ENCODE measurements at regions not wholly inside any gene's neighbourhood (a gene's known extent, or its start where the extent isn't known, plus 50 kb on each side); places are given as distances from the start of the nearest gene placed in this dataset.

DNA sequence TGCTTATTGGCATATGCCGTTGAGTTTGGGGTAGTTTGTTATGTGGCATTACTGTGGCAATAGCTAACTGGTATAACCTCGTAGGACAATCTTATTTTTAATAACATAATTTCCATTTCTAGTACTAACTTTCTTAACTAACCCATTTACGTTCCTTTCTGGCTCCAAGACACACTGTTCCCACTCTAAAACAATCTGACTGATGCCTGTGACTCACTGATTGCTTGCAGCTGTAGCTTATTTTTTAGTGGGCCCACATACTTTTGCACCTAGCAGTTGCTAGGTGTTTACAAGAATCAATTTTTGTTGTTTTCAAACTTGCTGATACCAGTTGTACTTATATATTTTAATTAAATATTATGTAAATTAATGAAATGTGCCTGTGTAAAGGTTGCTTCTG, 52.2 kb downstream of the FAT3 start:
- DNase-seq: no peak

DNA sequence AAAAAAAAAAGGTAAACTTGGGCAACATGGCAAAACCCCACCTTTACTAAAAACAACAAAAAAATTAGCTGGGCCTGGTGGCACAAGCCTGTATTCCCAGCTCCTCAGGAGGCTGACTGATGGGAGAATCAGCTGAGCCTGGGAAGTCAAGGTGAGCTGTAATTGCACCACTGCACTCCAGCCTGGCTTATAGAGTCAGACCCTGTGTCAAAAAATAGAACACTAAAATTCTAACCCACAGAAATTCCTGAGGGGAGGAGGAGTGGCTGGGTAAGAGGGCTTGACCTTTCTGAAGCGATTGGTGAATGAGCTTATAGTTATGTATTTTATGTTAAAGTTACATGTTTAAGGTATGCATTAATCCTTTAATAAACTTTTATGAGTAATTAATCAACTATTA, 53.3 kb downstream of the FAT3 start:
- DNase-seq: no peak

DNA sequence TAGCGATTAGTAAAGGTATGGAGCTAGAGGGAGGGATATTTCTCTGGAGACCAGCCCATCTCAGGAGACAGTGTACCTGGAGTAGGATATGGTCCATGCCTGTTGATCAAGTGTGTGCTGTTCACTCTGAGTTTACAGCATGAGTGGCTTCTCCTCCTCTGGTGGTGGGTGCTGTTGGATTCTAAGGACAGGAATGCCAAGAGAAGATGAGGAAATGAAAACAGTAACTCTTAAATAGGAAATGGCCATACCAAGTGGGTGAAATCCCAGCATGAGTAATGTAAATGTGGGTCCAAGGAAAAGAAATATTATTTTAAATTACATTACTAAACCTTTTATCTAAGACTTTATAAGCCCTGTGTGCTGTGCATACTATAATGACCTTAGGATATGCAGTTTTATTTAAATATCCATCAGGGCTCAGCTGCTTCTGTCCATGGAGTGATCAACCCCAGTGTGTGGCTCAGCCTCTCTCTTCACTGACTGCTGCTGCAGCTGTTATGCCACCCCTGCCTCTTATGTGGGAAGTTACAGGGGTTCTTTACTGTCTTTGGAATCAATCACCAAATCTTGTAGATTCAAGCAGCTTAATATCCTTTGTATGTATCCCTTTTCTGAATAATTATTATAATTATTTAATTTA, 54.3 kb downstream of the FAT3 start:
- no peak for DNase-seq

DNA sequence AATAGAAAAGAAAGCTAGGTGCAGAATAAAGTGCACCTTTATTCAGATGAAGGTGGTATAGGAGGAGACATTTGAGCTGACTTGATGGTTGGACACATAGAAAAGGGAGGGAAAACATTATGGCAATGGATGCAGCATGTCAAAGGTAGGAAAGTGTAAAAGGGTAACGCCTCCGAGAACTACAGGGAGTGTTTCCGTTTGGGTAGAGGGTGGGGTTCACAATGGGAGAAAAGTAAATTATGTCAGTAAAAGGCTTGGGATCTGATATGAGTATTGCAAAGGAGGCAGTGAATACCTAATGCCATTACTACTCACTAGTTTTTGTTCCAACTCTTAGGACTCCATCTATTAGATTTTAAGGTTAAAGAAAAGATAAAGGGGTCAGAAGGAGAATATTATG, 59.5 kb downstream of the FAT3 start:
- no peak for DNase-seq

DNA sequence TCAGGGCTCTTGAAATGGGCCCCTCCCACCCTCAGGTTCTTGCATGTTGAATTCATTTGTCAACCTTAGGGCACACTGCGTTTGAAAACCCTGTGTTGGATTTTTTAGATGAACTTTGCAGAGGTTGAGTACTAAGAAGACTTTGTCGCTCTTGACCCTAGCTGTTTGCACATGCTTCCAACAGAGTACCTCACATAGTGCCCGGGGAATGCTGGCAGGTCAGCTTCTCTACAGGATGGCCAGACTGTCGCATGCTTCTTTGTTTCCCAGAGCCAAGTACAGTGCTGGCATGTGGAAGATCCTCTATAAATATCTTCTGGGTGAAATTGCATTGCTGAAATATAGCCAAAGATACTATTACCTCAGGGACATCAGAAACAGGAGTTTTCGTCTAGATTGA, 59.9 kb downstream of the FAT3 start:
- no peak for DNase-seq

DNA sequence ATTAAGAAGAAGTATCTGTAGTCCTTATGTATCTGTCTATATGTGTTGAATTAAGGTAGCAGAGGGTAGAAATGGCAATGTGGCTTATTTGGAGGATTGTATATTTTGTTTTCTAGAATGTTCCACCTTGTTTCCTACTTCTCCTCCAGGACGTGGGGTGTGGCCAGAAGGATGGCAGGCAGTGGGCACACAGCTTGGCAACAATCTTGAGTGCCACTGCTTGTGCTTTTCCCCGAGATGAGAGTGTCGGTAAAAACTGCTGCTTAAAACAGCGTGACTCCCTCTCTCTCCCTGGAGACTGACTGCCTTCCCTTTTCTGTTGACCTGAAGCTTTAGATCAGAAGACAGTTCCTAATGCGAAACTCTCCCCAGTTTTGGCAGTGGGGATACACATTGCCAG, 61.2 kb downstream of the FAT3 start:
- no peak for DNase-seq

DNA sequence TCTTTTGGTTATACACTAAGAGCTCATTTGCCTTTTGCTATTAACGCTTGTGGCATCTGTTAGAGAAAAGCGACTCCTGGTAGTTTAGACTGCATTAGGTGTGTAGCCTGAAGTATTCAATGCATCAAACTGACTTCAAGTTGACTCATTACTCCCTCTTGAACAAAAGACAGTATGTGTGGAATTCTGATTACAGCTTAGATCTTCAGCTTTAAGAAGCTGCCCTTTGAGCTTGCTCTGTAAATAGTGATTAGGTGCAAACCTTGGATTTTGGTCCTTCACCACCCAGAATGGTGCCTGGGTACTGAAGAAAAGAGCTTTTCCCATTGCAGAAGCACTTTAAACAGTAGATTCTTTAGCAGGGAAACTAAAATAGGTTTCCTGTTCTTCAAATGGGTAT, 62.1 kb downstream of the FAT3 start:
- no peak for DNase-seq

DNA sequence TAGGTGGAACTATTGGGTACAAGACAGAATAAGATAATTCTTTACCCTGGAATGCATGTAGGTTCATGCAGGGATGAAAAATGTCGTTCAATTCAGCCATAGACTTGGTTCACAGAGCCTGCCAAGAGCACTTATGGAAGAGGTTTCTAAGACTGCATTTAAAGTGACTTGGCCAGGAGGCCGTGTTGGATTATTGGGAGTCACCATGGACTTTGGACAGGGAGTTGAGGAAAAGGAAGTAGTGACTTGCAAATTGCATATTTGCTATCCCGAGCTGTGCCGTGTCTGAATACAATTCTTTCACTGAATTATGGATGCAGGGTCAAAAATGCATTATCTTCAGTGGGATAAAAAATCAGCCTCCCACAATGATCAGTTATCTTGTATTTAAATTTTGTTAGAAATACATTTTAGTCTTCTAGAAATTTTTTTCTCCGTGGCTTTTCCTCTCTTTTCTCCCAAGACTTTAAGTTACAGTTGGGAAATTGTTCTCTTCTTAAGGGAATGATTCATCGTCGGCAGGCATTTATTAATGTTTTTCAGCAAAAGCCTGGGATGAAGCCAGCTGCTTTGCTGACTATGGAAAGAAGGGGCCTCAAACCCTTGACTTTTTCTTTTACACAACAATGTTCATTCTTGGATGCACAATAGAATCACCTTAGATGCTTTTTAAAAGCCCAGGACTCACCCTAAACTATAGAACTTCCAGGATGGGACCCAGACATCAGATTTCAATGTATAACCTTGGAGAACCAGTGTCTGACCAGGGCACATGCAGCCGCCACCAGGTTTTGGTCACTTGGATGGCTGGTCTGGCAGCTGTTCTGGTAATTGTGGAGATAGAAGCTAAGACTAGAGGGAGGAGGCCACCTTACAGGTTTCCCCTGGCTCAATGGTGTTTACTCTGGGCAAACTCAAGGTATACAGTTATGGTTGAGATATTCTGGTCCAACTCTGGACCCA, 70.8 kb downstream of the FAT3 start:
- DNase-seq: no peak

DNA sequence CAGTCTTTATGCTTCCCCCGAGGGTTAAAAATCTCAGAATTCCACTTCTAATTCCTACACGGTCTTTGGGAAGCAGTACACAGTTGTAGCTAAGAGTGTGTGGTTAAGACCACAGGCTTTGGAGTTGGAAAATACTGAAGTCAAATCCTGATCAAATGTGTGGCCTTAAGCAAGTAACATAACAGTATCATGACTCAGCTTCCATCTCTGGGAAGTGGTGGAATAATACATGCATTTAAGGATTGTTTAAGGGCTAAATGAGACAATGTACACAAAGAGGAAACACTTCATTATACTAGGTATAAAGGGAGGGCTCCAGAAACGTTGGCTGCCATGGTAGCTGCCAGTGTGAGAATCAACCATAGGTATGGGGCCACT, 71.5 kb downstream of the FAT3 start:
- DNase-seq: no peak

DNA sequence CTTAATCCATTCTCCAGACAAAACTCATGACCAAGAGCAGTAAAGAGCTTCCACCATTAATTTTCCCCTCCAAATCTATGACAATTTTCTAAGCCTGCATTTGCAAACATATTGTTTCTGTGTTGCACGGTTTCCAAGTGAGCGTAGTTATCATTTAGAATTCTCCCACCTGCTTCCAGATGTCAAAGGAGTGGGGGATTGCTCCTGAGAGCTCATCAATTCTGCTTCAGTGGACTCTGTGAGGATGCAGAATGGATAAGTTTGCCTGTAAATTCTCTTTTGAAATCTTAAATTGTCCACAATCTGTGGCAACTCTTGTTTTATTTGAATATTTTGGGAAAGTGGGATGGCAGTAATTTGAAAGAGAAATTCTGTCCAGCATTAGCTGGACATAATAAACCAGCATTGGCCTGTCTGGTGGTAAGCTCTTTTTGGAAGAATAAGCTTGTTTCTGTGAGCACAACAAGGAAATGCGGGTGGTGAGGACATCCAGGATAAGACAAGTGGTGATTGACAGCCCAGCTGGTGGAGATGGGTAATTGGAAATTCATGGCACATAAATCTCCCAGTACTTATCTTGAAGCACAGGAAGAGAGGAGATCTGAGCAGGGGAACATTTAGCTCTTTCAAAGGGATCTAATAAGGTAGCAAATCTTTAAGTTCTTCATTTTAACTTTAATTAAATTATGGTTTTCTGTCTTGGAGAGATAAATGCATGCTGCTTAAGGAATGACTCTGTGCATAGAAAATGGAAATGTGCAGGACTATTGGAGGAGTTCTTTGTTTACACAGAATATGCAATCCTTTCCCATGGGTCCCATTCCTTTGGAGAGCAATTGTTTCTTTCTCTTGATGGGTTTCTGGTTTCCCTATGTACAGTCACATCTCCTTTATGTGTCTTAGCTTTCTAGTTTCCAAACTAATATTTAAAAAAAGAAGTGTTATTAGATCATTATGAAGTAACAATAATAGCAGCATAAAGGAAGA, 73.2 kb downstream of the FAT3 start:
- DNase-seq: no peak

DNA sequence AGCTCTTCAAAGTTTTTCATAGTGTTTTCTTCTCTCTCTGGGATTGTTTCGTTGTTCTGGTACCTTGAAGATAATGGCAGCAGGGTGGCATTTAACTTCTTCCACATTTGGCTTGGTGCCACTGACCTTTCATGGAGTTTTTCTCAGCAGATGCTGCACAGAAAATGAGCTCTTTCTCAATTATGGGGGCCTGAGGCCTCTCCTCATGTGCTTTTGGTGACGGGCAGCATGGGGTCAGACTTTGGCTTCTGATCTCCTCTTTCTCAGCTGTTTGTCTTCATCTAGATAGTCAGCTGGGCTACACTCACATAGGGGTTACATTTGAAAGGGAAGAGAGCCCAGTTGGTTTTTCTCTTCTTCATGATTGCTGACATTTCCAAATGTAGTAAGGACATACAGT, 76.3 kb downstream of the FAT3 start:
- DNase-seq: no peak

DNA sequence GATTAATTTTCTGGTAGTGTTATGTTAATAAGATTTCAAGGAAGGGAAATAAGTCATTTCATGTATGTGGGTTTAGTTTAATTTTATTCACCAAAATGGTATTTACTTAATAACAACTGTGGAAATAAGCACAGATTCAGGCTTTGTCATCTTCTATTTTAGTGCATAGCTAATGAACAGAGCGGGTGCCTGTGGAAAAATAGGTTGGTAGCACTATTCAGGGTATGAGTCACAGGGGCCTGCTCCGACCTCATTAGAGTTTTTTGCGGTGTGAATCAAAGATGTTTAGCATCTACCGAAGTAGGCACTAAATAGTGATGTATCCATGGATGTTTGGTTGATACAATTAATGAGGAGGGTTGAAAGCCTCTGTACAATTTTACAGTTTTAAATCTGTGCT, 78.2 kb downstream of the FAT3 start:
- DNase-seq: no peak

DNA sequence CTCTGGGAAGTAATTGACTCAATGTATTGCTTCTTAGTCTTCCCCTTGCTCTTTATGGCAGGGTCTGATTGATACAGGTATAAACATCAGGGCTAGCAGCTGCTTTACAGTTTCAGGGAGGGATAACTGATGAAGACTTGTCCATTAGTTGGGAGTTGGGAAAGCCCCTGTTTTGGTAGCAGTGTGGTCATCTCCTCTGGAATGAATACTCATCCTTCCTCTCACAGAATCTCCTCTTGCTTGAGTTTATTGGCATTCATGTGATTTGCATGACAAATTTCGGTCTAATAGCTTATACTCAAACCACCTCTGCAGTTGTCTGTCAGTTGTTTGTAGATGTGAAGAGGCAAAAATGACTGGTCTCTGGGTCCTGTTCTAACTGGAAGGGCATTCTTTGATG, 79.7 kb downstream of the FAT3 start:
- DNase-seq: no peak

DNA sequence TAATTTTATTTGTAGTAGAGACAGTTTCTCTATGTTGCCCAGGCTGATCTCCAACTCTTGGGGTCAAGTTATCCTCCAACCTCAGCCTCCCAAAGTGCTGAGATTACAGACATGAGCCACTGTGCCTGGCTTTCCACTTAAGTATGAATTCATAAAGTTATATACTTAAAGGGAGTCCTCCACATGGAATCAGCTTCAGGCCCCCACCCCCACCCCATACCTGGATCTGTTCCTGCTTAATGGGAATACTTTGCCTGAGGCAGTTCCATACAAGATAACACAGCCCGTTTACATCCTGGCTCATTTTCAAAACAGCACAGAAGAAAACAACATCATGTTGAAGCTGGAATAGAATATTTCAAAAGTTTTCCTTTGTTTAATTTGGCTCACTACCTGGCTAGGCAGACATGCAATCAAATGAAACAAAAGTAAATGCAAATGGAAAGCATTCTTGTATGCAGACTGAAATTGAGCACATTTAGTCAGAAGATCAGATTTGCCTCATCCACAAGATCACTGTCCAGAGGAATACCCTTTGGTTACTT, 82.4 kb downstream of the FAT3 start:
- DNase-seq: no peak

DNA sequence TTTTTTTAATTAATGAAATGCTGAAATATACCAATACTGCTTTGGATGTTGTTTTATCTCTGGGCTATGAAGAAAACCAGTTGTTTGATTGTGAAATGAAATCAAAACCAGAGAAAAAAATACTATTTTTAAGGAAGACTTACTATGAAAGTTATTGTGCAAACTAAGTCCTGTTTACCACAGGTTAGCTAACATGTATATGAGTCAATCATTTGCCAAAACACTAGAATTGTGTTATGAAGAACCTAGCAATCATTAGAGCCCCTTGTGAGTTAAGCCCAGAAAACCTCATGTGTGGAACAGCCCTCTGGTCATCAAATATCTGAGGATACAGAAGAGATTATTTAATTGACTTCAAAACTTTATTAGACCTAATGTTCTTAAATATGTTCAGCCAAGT, 83.7 kb downstream of the FAT3 start:
- no peak for DNase-seq

DNA sequence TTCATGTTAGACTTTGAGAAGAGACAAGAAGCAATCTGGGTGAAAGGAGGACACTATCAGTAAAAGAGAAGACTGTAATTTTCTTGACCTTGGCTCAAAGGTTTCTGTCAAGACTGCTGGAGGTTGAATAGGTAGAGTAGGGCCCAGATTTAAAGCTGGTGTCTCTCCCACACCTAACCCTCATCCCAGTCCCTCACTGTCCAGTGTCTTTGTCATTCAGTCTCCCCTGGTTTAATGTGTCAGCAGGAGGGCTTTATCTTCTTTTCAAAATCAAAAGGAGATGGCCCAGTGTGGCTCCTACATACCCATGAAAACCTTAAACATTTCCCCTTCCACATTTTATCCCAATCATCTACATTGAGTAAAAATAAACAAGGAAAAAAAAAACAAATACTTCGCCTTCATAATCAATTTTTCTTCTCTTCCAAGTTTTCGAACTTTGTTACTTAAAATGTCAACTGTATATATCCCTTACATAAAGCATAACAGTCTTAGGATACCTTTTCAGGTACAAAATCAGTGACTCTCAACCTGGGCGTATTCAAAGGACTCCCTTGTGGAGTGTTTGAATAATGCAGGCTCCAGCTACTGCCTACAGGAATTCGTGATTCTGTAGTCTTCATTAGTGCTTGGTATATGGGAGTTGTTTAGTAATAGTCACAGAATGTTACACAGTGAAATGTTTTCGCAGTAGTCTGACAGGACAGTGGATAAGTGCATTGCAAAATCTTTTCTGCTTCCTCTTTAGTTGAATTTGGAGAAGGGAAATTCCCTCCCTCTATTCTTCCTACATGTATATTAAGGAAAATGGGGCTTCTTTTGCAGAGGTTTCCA, 87.2 kb downstream of the FAT3 start:
- DNase-seq: no peak

DNA sequence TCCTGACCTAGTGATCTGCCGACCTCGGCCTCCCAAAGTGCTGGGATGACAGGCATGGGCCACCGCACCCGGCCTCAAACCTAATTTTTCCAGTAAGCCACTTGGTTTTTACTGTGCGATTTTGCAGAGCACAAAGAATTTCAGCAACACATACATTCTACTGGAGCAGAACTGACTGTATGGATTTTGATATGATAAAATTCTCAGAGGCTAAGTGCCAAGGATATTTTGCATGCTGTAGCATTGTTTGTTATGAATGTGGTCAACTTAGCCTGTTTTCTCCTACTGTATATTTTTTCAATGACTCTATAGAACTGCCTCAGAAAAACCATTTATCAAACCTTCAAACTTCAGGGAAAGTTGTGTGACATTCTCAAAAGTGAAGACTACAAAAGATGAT, 89.2 kb downstream of the FAT3 start:
- DNase-seq: no peak

DNA sequence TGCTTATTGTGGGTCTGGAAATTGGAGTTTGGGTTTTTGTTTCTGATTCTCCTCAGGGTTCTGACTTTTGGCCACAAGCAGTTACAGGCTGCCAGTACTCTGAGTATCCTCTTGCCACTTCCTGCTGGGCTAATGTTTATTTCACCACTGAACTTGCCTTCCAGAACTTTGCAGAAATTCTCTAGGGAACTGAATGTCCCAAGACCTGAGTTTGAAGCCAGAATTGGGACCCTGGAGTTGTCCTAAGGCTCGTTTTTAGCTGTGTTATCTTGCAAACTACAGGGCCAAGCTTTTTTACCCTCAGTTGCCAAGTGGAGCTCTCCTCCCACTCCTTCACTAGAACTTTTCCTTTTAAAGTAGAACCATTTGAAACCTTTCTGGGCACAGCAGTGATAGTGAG, 89.9 kb downstream of the FAT3 start:
- no peak for DNase-seq

DNA sequence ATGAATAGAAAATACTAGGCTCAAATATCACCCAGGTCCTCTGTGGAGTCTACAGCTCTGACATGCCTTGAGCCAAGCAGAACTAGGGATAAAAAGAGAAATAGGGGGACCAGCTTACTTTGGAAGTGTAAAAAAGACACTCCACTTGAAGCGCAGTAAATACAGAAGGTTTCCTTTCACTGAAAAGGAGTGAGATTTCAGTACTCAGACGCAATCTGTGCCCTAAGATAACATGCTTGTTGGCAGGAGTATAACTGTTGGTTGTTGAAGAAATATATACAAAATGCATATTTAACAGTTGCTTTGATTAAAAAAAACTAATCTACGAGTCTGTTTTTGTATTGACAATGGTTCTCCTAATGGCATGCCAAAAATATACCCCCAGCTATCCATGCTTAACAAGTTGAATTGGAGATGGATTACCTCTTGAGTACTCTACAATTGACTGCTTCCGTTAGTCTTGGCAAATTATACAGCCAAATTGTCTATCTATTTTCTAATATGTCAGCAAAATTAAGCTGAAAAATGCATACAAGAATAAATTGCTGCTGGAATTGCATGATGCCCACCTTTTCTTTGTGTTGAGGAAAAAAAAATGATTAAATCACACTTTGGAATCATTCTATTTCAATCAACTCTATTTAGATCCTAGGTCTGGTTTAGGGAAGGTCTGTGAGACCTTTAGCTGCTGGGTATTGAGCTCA, 91.6 kb downstream of the FAT3 start:
- no peak for DNase-seq

DNA sequence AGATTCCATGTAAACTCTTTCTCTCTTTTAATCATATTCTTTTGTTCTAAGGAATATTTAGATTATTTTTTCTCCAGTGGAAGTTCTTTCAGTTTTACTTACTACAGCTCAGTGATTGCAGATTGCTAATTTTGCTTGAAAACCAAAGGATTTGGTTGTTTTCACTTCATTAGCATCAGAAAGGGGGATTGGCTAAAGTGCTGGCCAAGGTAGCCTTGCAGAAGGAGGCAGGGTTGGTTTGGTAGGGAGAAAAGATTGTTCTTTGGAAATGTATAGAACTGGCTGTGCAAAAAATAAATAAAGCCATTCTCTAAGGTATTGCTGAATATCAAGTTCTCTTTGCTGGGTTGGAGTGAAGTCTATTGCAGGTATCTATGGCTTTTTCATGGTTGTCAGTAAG, 92.6 kb downstream of the FAT3 start:
- no peak for DNase-seq

DNA sequence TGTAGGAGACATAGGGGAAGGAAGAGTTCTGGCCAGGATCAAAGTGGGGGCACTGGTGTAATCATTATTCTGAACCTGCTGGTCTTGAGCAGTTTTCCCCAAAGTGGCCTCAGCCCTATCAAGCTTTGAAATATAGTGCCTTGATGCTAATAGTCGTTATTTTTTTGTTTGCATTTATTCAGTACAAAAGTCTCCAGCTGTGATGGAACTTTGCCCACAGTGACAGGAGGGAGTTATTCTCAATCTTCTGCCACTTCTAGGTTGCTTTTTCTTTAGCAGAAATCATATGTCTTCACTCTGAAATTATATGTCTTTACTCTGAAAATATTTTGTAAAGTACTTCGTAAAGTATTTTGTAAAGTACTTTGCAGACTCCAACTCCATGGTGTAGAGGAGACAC, 93.1 kb downstream of the FAT3 start:
- DNase-seq: no peak

DNA sequence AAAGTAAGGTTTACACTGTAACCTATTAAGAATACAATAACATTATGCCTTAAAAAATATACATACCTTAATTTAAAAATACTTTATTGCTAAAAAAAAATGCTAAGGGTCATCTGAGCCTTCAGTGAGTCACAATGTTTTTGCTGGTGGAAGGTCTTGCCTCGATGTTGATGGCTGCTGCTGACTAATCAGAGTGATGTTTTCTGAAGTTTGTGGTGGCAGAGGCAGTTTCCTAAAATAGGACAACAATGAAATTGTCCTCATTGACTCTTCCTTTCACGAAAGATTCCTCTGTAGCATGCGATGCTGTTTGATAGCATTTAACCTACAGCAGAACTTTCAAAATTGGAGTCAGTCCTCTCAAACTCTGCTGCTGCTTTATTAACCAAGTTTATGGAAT, 97.6 kb downstream of the FAT3 start:
- no peak for DNase-seq

All from NCI-H146 (cell line).